Fibroblast of lung (primary cell): ENCODE measurements at regions not wholly inside any gene's neighbourhood (a gene's known extent, or its start where the extent isn't known, plus 50 kb on each side); places are given as distances from the start of the nearest gene placed in this dataset.

Experiments used
- CTCF ChIP-seq, 2 donors: IDR thresholded peaks in 1 of 2; conservative IDR thresholded peaks in 1 of 2; 1 replicate in 1 of 2; 2 replicates in 1 of 2; pipeline ENCODE4 v1.5.1; 2011 to 2012; ENCODE audit warnings: low read length in 2 of 2, control low read depth in 1 of 2, inconsistent platforms in 1 of 2, low read depth in 1 of 2, mild to moderate bottlenecking in 1 of 2
- EZH2 ChIP-seq: IDR thresholded peaks from 2 replicates; pipeline ENCODE4 v1.5.1; 2012; ENCODE audit warnings: low read length, control low read depth, mild to moderate bottlenecking; ENCODE audit errors: missing control alignments

- TF ChIP-seq CTCF (conservative IDR thresholded peaks at IDR 0.05 in 1 of 2, IDR thresholded peaks at IDR 0.05 in 1 of 2; ENCODE audit: low read depth in 1 of 2, low read length in 2 of 2) (no peak), EZH2 (no peak)
Observed at GRCh38 chr9:109893241-109893640, 113.2 kb downstream of the PALM2AKAP2 start.
